GM12865 (cell line): ENCODE measurements at regions not wholly inside any gene's neighbourhood (a gene's known extent, or its start where the extent isn't known, plus 50 kb on each side); places are given as distances from the start of the nearest gene placed in this dataset.
A peak's percentile ranks its signal among the peaks of the same experiment; 100 is the strongest.
"Not testable (repeated sequence)": the region's sequence is repeated elsewhere in the genome, so short reads cannot be mapped to it uniquely, and the experiment has no call there.

Source experiments
- DNase-seq: peaks from one replicate; pipeline ENCODE4 v3.0.0; 2010; ENCODE audit warnings: low read depth
- H3K4me3 ChIP-seq: 2 replicates; pipeline ENCODE4 v1.5.1; 2011; ENCODE audit warnings: mild to moderate bottlenecking, low read depth, low read length, control low read depth
- CTCF ChIP-seq: IDR thresholded peaks from 2 replicates; pipeline ENCODE4 v1.5.1; 2011; ENCODE audit warnings: low read length, control low read depth, low read depth, inconsistent platforms; ENCODE audit not compliant: insufficient read depth; ENCODE audit errors: missing control alignments

GRCh38 chr2:61664190-61664589, 126.0 kb upstream of the XPO1 start:
- no peak for TF ChIP-seq CTCF

GRCh38 chr2:61662990-61663389, 124.8 kb upstream of the XPO1 start:
- no peak for DNase-seq
- no peak overlapping the region for H3K4me3 ChIP-seq
- TF ChIP-seq CTCF = no peak

More at GRCh38 chr2:61664190-61664589, 126.0 kb upstream of the XPO1 start:
- no peak overlapping the region for H3K4me3 ChIP-seq
- no peak for DNase-seq

- no peak for DNase-seq
- no peak overlapping the region for H3K4me3 ChIP-seq
- TF ChIP-seq CTCF = no peak
Measured at GRCh38 chr2:61660511-61661388, 122.6 kb upstream of the XPO1 start.

DNA sequence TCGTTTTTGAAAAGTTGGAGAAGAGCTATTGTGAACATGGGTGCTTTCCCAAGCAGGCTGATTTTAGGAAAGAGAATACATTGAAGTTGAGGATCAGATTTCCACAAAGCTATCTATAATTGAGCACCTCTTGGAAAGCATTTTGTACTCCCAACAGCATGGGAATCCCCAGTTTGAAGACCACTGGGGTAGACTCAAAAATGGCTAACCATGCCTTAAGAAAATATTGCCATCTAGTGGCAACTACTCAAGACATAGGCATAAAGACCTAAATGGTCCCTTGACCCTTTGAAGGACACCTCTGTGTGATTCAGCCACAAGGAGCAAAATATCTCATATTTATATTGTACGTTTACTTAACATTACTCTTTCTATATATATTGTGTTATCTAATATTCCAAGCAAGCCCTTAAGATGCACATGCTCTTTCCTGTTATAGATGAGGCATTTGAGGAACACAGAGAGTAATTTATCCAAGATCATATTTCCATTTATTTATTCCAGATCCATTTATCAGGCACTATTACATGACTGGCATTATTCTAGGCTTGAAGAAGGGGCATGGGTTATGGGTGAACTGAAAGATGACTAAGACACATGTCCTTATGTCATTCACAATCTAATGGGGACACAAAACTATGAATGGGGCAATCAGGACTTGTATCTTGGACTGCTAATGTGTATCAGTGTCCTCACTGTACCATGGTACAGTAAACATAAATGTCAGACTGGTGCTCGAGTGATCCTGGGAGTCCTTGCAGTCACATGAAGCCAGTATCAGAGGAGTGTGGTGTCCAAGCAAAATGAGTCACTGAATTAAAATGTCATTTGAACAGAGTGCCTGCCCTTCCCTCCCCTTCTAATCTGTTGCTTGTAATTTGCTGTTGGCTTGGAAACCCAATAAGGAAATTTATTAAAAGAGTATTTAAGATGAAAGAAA, 121.0 kb upstream of the XPO1 start:
- TF ChIP-seq CTCF = peak; percentile 50
- no peak overlapping the region for H3K4me3 ChIP-seq
- peak; percentile 67 for DNase-seq

DNA sequence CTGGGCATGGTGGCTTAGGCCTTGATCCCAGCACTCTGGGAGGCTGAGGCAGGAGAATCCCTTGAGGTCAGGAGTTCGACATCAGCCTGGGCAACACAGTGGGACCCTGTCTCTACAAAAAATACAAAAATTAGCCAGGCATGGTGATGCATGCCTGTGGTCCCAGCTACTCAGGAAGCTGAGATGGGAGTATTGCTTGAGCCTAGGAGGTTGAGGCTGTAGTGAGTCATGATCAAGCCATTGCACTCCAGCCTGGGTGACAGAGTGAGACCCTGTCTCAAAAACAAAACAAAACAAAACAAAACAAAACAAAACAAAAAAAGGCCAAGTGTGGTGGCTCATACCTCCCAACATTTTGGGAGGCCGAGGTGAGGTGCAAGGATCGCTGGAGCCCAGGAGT, 111.8 kb upstream of the XPO1 start:
- DNase-seq, H3K4me3 ChIP-seq: not testable (repeated sequence)

GRCh38 chr2:61649021-61649420, 110.9 kb upstream of the XPO1 start:
- no peak overlapping the region for H3K4me3 ChIP-seq
- TF ChIP-seq CTCF = no peak
- DNase-seq = no peak

GRCh38 chr2:61647044-61647443, 108.9 kb upstream of the XPO1 start:
- no peak overlapping the region for H3K4me3 ChIP-seq
- no peak for TF ChIP-seq CTCF
- DNase-seq = no peak
